ENCODE measurements at regions not wholly inside any gene's neighbourhood (a gene's known extent, or its start where the extent isn't known, plus 50 kb on each side); places are given as distances from the start of the nearest gene placed in this dataset.

- no peaks in the 10 kb centered on the region for H3K27me3 ChIP-seq (ENCODE audit: control insufficient read depth, insufficient read depth, low read length)
- H3K4me3 ChIP-seq (ENCODE audit: low read depth, low read length) = no peak overlapping the region
- TF ChIP-seq, protein P1, sequence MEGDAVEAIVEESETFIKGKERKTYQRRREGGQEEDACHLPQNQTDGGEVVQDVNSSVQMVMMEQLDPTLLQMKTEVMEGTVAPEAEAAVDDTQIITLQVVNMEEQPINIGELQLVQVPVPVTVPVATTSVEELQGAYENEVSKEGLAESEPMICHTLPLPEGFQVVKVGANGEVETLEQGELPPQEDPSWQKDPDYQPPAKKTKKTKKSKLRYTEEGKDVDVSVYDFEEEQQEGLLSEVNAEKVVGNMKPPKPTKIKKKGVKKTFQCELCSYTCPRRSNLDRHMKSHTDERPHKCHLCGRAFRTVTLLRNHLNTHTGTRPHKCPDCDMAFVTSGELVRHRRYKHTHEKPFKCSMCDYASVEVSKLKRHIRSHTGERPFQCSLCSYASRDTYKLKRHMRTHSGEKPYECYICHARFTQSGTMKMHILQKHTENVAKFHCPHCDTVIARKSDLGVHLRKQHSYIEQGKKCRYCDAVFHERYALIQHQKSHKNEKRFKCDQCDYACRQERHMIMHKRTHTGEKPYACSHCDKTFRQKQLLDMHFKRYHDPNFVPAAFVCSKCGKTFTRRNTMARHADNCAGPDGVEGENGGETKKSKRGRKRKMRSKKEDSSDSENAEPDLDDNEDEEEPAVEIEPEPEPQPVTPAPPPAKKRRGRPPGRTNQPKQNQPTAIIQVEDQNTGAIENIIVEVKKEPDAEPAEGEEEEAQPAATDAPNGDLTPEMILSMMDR (IDR thresholded peaks at IDR 0.05; ENCODE audit: insufficient read depth, low read length, poor library complexity, severe bottlenecking) = no peak
- H3K36me3 ChIP-seq (ENCODE audit: control insufficient read depth, insufficient read depth, low read length) = no peaks in the 10 kb centered on the region
- no peak for DNase-seq (ENCODE audit: low read depth)
Measured at GRCh38 chr4:65954416-65954815, 284.1 kb upstream of the EPHA5 start.

DNA sequence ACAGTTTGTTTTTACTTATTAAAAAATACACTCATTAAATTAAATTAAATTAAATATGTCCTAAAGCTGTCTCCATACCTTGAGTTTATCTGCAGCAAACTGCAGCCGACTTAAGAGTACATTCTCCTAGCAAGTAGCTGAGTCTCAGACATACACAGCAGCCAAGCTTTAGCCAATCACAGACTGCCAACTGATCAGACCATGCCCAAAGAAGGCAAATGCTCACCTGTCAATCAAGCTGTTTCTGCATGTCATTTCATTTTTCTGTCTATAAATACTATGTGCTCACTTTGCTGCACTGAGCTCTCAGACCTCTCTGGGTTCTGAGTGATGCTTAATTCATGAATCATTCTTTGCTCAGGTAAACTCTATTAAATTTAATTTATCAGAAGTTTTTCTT, 280.9 kb upstream of the EPHA5 start:
- TF ChIP-seq, protein P1 (IDR thresholded peaks at IDR 0.05; ENCODE audit: insufficient read depth, low read length, poor library complexity, severe bottlenecking) = no peak

GRCh38 chr4:65943076-65943475, 272.8 kb upstream of the EPHA5 start:
- H3K27me3 ChIP-seq (ENCODE audit: control insufficient read depth, insufficient read depth, low read length) = no peaks in the 10 kb centered on the region
- DNase-seq (ENCODE audit: low read depth) = peak; percentile 84
- no peaks in the 10 kb centered on the region for H3K36me3 ChIP-seq (ENCODE audit: control insufficient read depth, insufficient read depth, low read length)
- H3K4me3 ChIP-seq (ENCODE audit: low read depth, low read length) = no peak overlapping the region
- TF ChIP-seq, protein P1 (IDR thresholded peaks at IDR 0.05; ENCODE audit: insufficient read depth, low read length, poor library complexity, severe bottlenecking) = peak; percentile 31

More for the DNA sequence above, 280.9 kb upstream of the EPHA5 start:
- no peak for DNase-seq (ENCODE audit: low read depth)
- Histone ChIP-seq H3K36me3 (ENCODE audit: control insufficient read depth, insufficient read depth, low read length) (no peaks in the 10 kb centered on the region), H3K4me3 (ENCODE audit: low read depth, low read length) (no peak overlapping the region), H3K27me3 (ENCODE audit: control insufficient read depth, insufficient read depth, low read length) (no peaks in the 10 kb centered on the region)

DNA sequence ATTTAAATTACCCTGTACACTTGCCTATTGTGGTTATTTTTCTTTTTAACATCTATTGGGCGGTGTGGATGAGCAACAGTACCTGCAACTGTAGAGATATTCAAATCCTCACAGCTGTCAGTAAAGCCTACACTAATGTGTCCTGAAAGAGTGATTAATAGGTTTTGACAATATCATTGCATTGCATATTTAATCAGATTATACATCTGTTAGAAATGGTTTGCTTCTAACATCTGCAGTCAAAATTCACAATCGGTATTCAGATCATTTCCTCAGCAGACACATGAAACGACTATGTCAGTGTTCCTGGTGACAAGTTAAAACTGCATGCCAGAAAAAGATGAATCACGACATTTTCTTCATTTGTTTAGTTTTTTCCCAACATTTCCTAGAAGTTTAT, 254.6 kb upstream of the EPHA5 start:
- H3K27me3 ChIP-seq (ENCODE audit: control insufficient read depth, insufficient read depth, low read length) = no peaks in the 10 kb centered on the region
- H3K4me3 ChIP-seq (ENCODE audit: low read depth, low read length) = no peak overlapping the region
- TF ChIP-seq, protein P1 (IDR thresholded peaks at IDR 0.05; ENCODE audit: insufficient read depth, low read length, poor library complexity, severe bottlenecking) = no peak
- no peak for DNase-seq (ENCODE audit: low read depth)
- no peaks in the 10 kb centered on the region for H3K36me3 ChIP-seq (ENCODE audit: control insufficient read depth, insufficient read depth, low read length)

DNA sequence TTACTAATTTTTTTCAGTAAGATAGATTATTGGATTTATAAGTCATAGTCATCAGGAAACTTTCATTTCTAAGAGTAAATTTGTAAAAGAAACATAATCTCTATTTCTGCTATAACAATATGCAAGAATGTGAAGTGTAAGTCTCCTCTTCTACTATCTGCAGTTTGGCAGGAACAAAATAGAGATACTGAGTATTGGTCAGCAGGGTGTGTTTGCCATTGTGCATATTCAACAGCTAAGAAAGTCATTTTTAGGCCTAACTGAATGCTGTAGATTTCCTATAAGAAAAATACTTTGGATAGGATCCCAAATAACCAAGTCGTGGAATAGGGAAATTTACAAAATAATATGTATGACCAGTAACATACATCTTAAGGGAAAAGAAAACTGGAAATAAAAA, 253.3 kb upstream of the EPHA5 start:
- H3K27me3 ChIP-seq (ENCODE audit: control insufficient read depth, insufficient read depth, low read length) = no peaks in the 10 kb centered on the region
- H3K36me3 ChIP-seq (ENCODE audit: control insufficient read depth, insufficient read depth, low read length) = no peaks in the 10 kb centered on the region
- TF ChIP-seq, protein P1 (IDR thresholded peaks at IDR 0.05; ENCODE audit: insufficient read depth, low read length, poor library complexity, severe bottlenecking) = no peak
- DNase-seq (ENCODE audit: low read depth) = no peak
- no peak overlapping the region for H3K4me3 ChIP-seq (ENCODE audit: low read depth, low read length)

- Histone ChIP-seq H3K4me3 (ENCODE audit: low read depth, low read length) (no peak overlapping the region), H3K27me3 (ENCODE audit: control insufficient read depth, insufficient read depth, low read length) (no peaks in the 10 kb centered on the region), H3K36me3 (ENCODE audit: control insufficient read depth, insufficient read depth, low read length) (no peaks in the 10 kb centered on the region)
- TF ChIP-seq, protein P1 (IDR thresholded peaks at IDR 0.05; ENCODE audit: insufficient read depth, low read length, poor library complexity, severe bottlenecking) = no peak
- DNase-seq (ENCODE audit: low read depth) = no peak
Measured at GRCh38 chr4:65921180-65921579, 250.9 kb upstream of the EPHA5 start.
